ENCODE measurements at regions not wholly inside any gene's neighbourhood (a gene's known extent, or its start where the extent isn't known, plus 50 kb on each side); places are given as distances from the start of the nearest gene placed in this dataset.

DNA sequence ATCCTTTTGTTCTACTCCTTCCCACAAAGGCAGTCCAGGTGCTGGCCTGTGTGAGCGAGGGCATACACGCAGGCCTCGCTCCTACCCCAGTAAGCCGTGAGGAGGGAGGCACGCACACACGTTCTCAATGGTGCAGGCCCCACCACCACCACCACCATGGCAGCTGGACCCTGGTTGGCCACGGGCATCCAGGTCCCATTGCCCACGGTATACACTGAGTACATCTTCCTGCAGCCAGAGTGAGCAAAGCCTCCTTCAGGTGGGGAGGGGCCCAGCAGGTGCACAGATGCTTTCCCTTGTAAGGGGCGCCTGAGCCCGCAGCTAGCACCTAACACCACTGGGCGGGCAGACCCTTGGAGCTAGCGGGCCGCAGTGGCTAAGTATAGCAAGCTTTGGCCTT is 373.3 kb upstream of the MKI67 start:
- Histone ChIP-seq H3K36me3 (ENCODE audit: low read depth) (no peaks in the 10 kb centered on the region), H3K9me3 (ENCODE audit: severe bottlenecking) (no peaks in the 10 kb centered on the region), H3K27ac (ENCODE audit: poor library complexity, severe bottlenecking) (no peak overlapping the region), H3K27me3 (ENCODE audit: insufficient read depth, poor library complexity, severe bottlenecking) (no peaks in the 10 kb centered on the region), H3K4me1 (ENCODE audit: insufficient read depth, poor library complexity, severe bottlenecking) (no peaks in the 10 kb centered on the region), H3K4me3 (ENCODE audit: severe bottlenecking) (no peak overlapping the region)
- DNase-seq (ENCODE audit: low spot score) (no peak), ATAC-seq (ENCODE audit: low read depth) (no peak)
- TF ChIP-seq, protein P1, sequence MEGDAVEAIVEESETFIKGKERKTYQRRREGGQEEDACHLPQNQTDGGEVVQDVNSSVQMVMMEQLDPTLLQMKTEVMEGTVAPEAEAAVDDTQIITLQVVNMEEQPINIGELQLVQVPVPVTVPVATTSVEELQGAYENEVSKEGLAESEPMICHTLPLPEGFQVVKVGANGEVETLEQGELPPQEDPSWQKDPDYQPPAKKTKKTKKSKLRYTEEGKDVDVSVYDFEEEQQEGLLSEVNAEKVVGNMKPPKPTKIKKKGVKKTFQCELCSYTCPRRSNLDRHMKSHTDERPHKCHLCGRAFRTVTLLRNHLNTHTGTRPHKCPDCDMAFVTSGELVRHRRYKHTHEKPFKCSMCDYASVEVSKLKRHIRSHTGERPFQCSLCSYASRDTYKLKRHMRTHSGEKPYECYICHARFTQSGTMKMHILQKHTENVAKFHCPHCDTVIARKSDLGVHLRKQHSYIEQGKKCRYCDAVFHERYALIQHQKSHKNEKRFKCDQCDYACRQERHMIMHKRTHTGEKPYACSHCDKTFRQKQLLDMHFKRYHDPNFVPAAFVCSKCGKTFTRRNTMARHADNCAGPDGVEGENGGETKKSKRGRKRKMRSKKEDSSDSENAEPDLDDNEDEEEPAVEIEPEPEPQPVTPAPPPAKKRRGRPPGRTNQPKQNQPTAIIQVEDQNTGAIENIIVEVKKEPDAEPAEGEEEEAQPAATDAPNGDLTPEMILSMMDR (IDR thresholded peaks at IDR 0.05; ENCODE audit: poor library complexity, severe bottlenecking): no peak

DNA sequence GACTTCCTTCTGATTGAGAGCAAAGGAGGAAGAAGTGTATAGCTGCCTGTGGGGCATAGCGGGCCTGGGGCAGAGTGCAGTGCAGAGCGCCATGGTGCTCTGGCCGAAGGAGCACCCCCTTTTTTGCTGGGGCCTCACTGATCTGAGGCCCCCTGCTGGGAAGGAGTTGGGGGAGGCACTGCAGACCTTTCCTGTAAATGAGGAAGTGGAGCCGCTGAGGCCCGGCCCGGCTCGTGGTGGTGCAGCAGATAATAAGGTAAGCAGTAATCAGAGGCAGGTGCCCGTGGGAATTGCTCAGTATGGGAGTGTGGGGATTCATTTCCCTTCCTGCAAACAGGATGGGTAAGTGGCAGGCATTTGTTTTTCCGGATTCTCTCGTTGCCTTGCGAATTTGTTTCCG is 373.7 kb upstream of the MKI67 start:
- H3K27me3 ChIP-seq (ENCODE audit: insufficient read depth, poor library complexity, severe bottlenecking): no peaks in the 10 kb centered on the region
- DNase-seq (ENCODE audit: low spot score) (no peak), ATAC-seq (ENCODE audit: low read depth) (no peak)
- H3K36me3 ChIP-seq (ENCODE audit: low read depth): no peaks in the 10 kb centered on the region
- H3K9me3 ChIP-seq (ENCODE audit: severe bottlenecking): no peaks in the 10 kb centered on the region
- H3K4me3 ChIP-seq (ENCODE audit: severe bottlenecking): no peak overlapping the region
- H3K4me1 ChIP-seq (ENCODE audit: insufficient read depth, poor library complexity, severe bottlenecking): no peaks in the 10 kb centered on the region
- no peak overlapping the region for H3K27ac ChIP-seq (ENCODE audit: poor library complexity, severe bottlenecking)
- TF ChIP-seq, protein P1 (IDR thresholded peaks at IDR 0.05; ENCODE audit: poor library complexity, severe bottlenecking): no peak

DNA sequence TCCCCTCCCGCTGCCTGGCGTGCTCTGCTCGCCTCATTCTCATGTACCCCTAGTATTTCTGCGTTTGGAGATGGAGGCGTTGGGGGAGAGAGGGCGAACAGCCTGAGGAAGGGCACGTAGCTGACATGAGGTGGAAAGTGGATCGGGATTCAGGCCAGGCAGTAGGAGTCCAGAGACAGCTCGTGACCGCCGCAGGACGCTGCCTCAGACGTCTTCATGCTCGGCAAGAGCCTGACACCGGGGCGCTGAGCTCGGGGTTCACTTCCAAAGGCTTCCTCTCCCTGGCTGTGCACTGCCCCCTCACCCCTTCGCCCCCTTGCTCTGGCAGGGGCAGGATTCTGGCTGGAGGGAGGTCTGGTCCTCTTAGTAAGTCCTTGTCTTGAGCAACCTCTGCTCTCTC is 374.4 kb upstream of the MKI67 start:
- DNase-seq (ENCODE audit: low spot score) (no peak), ATAC-seq (ENCODE audit: low read depth) (no peak)
- no peak overlapping the region for H3K4me3 ChIP-seq (ENCODE audit: severe bottlenecking)
- H3K9me3 ChIP-seq (ENCODE audit: severe bottlenecking): no peaks in the 10 kb centered on the region
- no peaks in the 10 kb centered on the region for H3K27me3 ChIP-seq (ENCODE audit: insufficient read depth, poor library complexity, severe bottlenecking)
- H3K36me3 ChIP-seq (ENCODE audit: low read depth): no peaks in the 10 kb centered on the region
- TF ChIP-seq, protein P1 (IDR thresholded peaks at IDR 0.05; ENCODE audit: poor library complexity, severe bottlenecking): no peak
- H3K4me1 ChIP-seq (ENCODE audit: insufficient read depth, poor library complexity, severe bottlenecking): no peaks in the 10 kb centered on the region
- H3K27ac ChIP-seq (ENCODE audit: poor library complexity, severe bottlenecking): no peak overlapping the region

DNA sequence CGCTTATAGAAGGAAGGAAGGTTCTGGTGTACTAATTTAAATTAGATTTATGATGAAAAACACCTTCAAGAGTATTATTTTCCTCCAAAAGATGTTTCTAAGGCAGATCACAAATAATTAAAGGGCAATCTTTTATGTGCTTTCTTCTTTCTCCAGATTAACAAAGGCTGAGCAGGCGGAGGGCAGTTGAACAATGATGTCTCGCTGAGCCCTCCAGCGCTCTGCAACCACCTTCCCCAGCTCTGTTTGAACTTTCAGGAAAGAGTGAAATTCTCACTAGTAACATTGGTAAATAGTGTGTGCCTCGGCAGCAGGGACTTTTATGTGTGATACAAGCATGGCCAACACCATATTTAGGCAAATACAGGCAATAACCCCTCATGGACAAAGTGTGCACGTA is 379.1 kb upstream of the MKI67 start:
- H3K36me3 ChIP-seq (ENCODE audit: low read depth): no peaks in the 10 kb centered on the region
- no peak for ATAC-seq (ENCODE audit: low read depth)
- H3K4me3 ChIP-seq (ENCODE audit: severe bottlenecking): no peak overlapping the region
- H3K27me3 ChIP-seq (ENCODE audit: insufficient read depth, poor library complexity, severe bottlenecking): no peaks in the 10 kb centered on the region
- H3K4me1 ChIP-seq (ENCODE audit: insufficient read depth, poor library complexity, severe bottlenecking): no peaks in the 10 kb centered on the region
- no peak overlapping the region for H3K27ac ChIP-seq (ENCODE audit: poor library complexity, severe bottlenecking)
- TF ChIP-seq, protein P1 (IDR thresholded peaks at IDR 0.05; ENCODE audit: poor library complexity, severe bottlenecking): no peak
- DNase-seq (ENCODE audit: low spot score): no peak
- no peaks in the 10 kb centered on the region for H3K9me3 ChIP-seq (ENCODE audit: severe bottlenecking)

DNA sequence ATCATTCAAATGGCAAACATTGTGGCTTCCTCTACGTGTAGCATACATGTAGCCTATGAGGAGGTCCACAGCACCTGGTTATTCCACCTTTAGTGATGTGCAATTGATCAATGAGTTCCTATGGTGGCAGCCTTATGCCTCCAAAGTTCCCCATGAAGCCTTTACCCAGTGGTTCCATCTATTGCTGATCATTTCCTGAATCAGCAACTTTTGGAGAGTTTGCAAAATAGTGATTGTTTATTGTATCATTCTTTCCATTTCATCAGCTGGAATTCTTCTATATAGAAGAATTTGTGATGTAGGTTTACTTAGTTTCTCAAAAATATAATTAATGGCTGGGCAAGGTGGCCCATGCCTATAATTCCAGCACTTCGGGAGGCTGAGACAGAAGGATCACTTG is 380.2 kb upstream of the MKI67 start:
- Histone ChIP-seq H3K4me1 (ENCODE audit: insufficient read depth, poor library complexity, severe bottlenecking) (no peaks in the 10 kb centered on the region), H3K4me3 (ENCODE audit: severe bottlenecking) (no peak overlapping the region), H3K27ac (ENCODE audit: poor library complexity, severe bottlenecking) (no peak overlapping the region), H3K27me3 (ENCODE audit: insufficient read depth, poor library complexity, severe bottlenecking) (no peaks in the 10 kb centered on the region), H3K9me3 (ENCODE audit: severe bottlenecking) (no peaks in the 10 kb centered on the region), H3K36me3 (ENCODE audit: low read depth) (no peaks in the 10 kb centered on the region)
- TF ChIP-seq, protein P1 (IDR thresholded peaks at IDR 0.05; ENCODE audit: poor library complexity, severe bottlenecking): no peak
- ATAC-seq (ENCODE audit: low read depth) (no peak), DNase-seq (ENCODE audit: low spot score) (no peak)

Measured in RWPE2 (cell line).